ENCODE measurements at regions not wholly inside any gene's neighbourhood (a gene's known extent, or its start where the extent isn't known, plus 50 kb on each side); places are given as distances from the start of the nearest gene placed in this dataset.

DNA sequence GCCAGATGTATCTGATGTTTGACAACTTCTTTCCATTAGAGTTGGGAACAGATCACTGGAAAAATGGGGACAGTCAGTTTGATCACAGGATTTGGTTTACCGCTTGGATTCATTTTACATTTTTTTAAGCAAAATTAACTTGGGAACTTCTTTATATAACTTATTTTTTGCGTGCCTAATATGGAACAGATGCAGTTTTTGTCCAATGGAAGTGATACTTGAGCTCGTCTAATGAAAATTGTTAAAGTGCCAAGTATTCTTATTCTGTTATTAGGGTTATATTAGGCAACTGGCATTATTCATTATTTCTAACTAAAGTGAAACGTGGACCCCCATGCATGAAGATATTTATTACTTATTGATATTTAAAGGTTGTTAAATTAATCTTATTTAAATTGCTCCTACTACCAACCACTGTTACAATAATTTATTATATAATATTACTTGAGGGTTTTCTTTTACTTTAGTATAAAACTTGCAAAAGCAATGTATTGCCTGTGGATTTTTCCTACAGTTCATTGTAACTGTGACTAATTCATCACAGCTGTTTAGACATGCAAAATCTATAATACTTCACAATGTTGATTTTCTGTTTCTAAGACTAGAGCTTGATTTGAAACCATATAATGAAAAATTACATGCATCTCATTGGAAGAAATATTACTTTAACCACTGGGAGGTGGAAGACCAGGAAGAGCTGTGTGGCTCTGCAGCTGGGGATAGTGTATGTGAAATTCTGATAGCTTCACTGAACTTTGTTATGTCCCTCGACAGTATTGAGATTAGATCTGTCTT is 787.3 kb upstream of the WWC1 start:
- TF ChIP-seq, protein P1, sequence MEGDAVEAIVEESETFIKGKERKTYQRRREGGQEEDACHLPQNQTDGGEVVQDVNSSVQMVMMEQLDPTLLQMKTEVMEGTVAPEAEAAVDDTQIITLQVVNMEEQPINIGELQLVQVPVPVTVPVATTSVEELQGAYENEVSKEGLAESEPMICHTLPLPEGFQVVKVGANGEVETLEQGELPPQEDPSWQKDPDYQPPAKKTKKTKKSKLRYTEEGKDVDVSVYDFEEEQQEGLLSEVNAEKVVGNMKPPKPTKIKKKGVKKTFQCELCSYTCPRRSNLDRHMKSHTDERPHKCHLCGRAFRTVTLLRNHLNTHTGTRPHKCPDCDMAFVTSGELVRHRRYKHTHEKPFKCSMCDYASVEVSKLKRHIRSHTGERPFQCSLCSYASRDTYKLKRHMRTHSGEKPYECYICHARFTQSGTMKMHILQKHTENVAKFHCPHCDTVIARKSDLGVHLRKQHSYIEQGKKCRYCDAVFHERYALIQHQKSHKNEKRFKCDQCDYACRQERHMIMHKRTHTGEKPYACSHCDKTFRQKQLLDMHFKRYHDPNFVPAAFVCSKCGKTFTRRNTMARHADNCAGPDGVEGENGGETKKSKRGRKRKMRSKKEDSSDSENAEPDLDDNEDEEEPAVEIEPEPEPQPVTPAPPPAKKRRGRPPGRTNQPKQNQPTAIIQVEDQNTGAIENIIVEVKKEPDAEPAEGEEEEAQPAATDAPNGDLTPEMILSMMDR (IDR thresholded peaks at IDR 0.05; ENCODE audit: poor library complexity), result no peak
- TF ChIP-seq EZH2 (IDR thresholded peaks at IDR 0.05; ENCODE audit: borderline replicate concordance), result no peak

Measured in hepatocyte (in vitro differentiated cells).